HUDEP-2 (cell line): ENCODE measurements at regions not wholly inside any gene's neighbourhood (a gene's known extent, or its start where the extent isn't known, plus 50 kb on each side); places are given as distances from the start of the nearest gene placed in this dataset.

Experiments
- DNase-seq, 76 experiments: peaks; one replicate each; lab custom pipeline; 2025; ENCODE audit not compliant: unreplicated experiment in 76 of 76; lab: John Stamatoyannopoulos, UW

GRCh38 chr2:156826341-156826933 is 390.3 kb downstream of the GPD2 start:
- no peak for DNase-seq

- DNase-seq = no peak
These were observed 398.3 kb downstream of the GPD2 start for GRCh38 chr2:156834431-156834830.

DNA sequence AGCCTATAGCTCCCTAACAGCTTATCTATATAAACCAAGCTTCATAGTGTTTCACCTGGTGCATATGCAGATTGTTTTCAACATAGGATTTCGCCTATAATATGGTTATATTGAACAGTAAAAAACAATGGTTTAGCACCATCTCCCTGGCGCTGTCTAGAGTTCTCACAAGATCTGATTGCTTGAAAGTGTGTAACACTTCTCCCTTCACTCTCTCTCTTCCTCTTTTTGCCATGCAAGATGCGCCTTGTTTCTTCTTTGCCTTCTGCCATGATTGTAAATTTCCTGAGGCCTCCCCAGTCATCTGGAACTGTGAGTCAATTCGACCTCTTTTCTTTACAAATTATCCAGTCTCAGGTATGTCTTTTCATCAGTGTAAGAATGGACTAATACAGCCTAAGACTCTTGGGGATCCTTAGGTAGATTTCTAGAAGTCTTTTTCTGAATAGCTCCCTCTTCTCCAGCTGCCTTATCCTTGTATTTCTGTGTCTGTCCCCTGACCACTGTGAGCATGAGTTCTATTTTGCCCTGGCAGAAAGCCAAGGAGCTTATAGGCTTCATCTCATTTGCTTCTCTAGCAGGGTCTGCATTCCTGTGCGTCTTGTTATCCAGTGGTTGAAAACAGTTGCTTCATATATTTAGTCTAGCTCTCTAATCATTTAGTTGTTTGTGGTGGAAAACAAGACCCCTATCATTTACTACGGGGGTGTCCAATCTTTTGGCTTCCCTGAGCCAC is 401.6 kb downstream of the GPD2 start:
- no peak for DNase-seq

- DNase-seq = peak in 1 of 76 experiments; percentile 2
These were observed 405.1 kb downstream of the GPD2 start for GRCh38 chr2:156841321-156841720.

- no peak for DNase-seq
These were observed 409.8 kb downstream of the GPD2 start for GRCh38 chr2:156845806-156846558.

DNA sequence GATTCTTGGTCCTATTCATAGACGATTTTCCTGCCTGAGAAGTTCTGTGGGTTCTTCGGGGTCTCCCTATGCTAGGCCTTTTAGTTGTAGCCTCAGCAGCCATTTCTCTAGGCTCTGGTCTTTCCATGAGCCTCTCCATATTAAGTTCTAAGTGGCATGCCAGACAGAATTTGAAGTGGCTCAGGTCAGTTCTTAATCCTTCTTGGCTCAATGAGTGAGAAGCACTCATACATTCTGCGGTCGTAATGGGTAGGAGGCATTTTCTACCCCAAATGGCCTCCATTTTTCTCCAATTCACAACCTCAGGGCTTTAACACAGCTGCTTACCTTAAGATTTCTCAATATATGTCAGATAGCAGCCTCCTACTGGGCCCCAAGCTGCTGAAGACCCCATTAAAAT is 405.3 kb upstream of the GALNT5 start:
- no peak for DNase-seq

GRCh38 chr2:156852681-156853080 is 404.8 kb upstream of the GALNT5 start:
- no peak for DNase-seq

- no peak for DNase-seq
These were observed 393.2 kb upstream of the GALNT5 start for GRCh38 chr2:156864325-156864724.

- DNase-seq = no peak
These were observed 392.8 kb upstream of the GALNT5 start for GRCh38 chr2:156864753-156865152.

DNA sequence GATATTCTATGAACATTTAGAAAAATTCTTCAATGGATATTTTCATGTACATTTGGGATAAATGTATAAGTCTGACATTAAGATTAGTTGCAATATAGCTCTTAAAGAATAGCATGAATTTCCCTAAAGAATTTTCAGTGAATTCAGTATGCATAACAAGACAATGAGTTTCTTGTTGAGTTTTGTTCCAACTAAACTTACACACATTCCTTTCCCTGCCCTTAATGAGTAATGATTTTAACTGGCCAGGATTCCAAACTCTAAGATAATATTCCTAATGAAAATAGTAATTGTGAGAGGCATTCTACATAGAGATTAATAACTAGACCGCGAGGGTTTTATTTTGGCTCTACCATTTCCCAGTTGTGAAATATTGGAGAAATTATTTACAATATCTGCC is 390.3 kb upstream of the GALNT5 start:
- no peak for DNase-seq

DNA sequence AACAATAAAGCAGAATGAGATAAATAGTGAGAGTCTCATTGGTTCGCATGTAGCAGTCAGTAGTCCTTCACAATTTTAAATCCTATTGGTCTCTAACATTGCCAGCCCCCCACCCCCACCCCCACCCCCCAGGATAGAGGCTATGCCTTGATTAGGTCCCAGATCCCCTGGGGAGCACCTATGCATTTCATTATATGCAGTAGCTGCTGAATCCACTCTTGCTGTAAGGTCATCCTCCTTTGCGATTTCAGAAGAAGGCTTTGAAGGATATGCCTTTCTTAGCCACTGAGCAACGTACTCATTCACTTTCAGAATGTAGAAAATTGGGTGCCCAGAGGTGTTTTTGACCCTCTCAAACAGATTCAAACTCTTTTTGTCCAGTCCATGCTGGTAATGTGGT is 382.8 kb upstream of the GALNT5 start:
- no peak for DNase-seq

GRCh38 chr2:156883804-156884203 is 373.7 kb upstream of the GALNT5 start:
- no peak for DNase-seq

DNA sequence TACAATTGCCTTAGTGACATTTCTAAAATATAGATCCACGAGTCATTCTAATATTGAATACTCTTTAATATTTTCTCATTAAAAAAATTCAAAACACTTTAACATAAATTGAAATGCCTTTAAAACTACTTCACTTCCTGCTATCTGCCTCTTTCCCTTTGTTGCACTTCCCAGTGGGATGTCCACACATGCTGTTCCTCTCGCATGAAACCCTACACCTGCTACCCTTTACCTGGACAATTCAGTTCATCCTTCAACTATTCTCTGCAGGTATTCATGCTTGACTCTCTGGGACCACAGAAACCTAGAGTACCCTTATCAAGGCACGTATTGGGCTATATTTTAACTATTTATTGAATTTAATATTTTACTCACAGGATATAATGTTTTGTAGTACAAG is 373.3 kb upstream of the GALNT5 start:
- no peak for DNase-seq

DNA sequence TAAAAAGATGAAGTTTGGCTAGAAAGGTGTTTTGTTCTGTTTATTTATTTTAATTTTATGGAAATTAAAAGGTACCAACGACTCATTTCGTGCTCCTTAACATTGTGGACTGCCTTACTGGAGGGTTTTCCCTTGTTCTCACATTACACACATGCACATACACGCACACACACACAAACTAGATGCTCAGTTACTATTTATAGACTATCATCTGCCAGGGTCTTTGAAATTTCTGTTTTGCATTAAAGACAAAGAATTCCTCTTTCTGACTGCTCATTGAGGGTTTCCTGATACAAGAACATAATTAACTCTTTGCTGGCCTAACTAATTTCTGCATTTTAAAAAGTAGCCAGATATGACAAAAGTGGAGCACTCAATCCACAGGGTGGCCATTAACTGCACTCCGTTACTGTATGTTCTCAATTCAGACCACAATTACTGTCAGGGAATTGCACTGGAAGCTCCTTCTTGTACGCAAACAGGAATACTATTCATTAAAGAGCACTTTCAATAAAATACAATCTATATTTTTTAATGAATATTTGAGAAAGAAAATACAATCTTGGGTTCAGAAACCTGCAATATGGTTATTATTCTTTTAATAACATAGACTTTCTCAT is 366.9 kb upstream of the GALNT5 start:
- DNase-seq = no peak

DNA sequence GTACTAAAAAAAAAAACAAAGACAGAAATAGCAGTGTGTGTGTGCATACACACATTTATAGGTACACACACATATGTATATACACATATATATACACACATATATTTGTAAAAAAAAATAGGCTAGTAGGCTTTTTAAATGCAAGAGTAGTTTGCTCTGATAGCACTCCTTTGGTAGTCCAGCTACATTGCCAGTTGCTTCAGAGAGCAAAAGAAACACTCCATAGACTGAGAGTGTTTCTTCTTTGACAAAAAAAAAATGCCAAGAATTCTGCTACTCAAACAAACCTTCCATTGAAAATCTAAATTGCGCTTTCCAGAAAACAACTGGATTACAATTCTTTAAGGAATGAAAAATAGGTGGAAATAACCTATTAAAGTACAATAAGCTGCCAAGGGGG is 365.9 kb upstream of the GALNT5 start:
- DNase-seq = no peak

DNA sequence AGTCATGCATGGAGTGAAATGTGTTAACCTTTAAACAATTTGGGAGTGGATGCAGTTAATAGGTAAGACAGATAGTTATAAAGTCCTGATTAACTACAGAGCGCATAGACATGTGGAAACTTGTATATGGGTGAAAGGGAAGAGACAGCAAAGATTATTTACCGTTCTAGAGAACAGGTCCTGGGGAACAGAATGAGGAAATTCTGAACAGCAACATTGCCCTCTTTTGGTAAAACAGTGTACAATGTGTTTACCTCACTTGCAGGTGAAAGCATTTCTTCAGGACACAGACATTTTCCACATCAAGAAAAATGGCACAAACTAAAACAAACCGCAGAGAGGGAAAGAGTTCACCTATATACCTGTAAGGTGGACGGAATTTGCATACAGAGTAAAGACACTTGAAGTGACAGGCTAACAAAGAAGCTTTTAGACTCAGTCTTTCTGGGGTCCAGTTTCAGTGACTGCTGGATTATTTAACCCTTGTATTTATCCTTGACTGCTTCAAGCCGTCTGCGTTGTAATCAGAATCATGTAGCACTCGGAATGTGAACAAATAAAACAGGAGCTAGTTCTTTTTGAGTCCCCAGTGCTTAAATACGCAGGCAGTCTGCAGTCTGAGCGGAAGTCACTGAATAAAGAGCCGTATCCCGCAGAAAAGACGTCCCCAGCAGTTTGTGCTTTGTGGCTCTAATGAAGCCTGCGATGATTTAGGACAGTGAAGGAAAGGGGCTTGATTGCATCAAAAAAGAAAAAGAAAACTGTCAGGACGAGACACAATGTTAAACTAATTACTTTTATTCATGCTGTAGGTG is 364.8 kb upstream of the GALNT5 start:
- peak in 27 of 76 experiments; percentile 2 to 57 (median 27) for DNase-seq

GRCh38 chr2:156896294-156896693 is 361.2 kb upstream of the GALNT5 start:
- no peak for DNase-seq

GRCh38 chr2:156897548-156897947 is 360.0 kb upstream of the GALNT5 start:
- no peak for DNase-seq

DNA sequence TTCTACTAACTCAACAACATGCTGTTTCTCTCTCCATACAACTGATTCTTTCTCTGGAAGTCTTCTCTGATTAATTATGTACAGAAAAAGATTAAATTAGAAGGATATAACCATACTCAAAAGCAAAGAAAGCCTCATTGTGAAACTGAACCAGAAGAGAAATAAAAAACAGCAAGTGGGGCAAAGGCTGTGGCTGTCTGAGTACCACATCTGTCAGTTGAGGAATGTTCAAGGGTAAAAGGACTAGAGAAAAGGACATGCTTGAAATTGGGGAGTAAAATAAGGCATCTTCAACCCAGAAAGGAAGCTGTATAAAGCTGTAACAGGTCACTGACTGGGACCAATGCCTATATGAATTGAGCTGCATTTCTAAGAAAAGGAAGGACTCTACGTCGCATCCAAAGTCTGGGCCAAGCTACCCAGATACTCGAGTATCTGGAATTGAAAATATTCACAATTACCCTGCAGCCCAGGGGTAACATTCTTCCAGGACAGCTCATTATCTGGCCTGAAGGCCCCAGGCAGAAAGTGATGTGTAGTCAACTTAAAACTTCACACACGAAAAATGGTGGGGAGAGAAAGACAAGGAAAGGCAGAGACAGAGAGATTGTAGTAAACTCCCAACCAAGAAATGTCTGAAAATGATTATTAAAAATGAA is 356.0 kb upstream of the GALNT5 start:
- DNase-seq = no peak

- peak in 1 of 76 experiments; percentile 4 for DNase-seq
These were observed 354.2 kb upstream of the GALNT5 start for GRCh38 chr2:156903335-156903734.
